Stimulated activated CD4-positive, alpha-beta T cell treated with anti-CD3 and anti-CD28 coated beads, Interleukin-4, amount 100 ng/mL, for 24 hours (primary cell): ENCODE measurements at regions not wholly inside any gene's neighbourhood (a gene's known extent, or its start where the extent isn't known, plus 50 kb on each side); places are given as distances from the start of the nearest gene placed in this dataset.
"Not testable (repeated sequence)": the region's sequence is repeated elsewhere in the genome, so short reads cannot be mapped to it uniquely, and the experiment has no call there.

Experiments
- DNase-seq: peaks from one replicate; pipeline ENCODE4 v3.0.0-alpha.2; 2020

GRCh38 chr6:155883741-155884140 is 428.1 kb upstream of the NOX3 start:
- no peak for DNase-seq

- DNase-seq, result no peak
These were observed 427.7 kb upstream of the NOX3 start for GRCh38 chr6:155883334-155883731.

GRCh38 chr6:155882527-155883333 is 427.1 kb upstream of the NOX3 start:
- DNase-seq, result no peak

- no peak for DNase-seq
These were observed 426.3 kb upstream of the NOX3 start for GRCh38 chr6:155881826-155882526.

- no peak for DNase-seq
These were observed 425.3 kb upstream of the NOX3 start for GRCh38 chr6:155880900-155881299.

GRCh38 chr6:155872961-155873360 is 417.3 kb upstream of the NOX3 start:
- DNase-seq, result no peak

- no peak for DNase-seq
These were observed 412.0 kb upstream of the NOX3 start for GRCh38 chr6:155867682-155868081.

GRCh38 chr6:155866676-155867390 is 411.2 kb upstream of the NOX3 start:
- not testable (repeated sequence) for DNase-seq

- no peak for DNase-seq
These were observed 406.2 kb upstream of the NOX3 start for GRCh38 chr6:155861821-155862220.

- DNase-seq, result not testable (repeated sequence)
These were observed 403.3 kb upstream of the NOX3 start for GRCh38 chr6:155858906-155859305.

GRCh38 chr6:155854787-155855186 is 399.1 kb upstream of the NOX3 start:
- no peak for DNase-seq

- no peak for DNase-seq
These were observed 397.4 kb upstream of the NOX3 start for GRCh38 chr6:155853011-155853410.

- no peak for DNase-seq
These were observed 394.8 kb upstream of the NOX3 start for GRCh38 chr6:155850408-155850841.

GRCh38 chr6:155847711-155848110 is 392.1 kb upstream of the NOX3 start:
- no peak for DNase-seq

- DNase-seq, result no peak
These were observed 381.8 kb upstream of the NOX3 start for GRCh38 chr6:155837474-155837873.

- DNase-seq, result no peak
These were observed 377.0 kb upstream of the NOX3 start for GRCh38 chr6:155832596-155832995.

- no peak for DNase-seq
These were observed 374.9 kb upstream of the NOX3 start for GRCh38 chr6:155830531-155830930.

- DNase-seq, result no peak
These were observed 374.0 kb upstream of the NOX3 start for GRCh38 chr6:155829646-155830045.

- no peak for DNase-seq
These were observed 373.4 kb upstream of the NOX3 start for GRCh38 chr6:155828989-155829388.

- DNase-seq, result no peak
These were observed 363.1 kb upstream of the NOX3 start for GRCh38 chr6:155818698-155819097.

- no peak for DNase-seq
These were observed 357.9 kb upstream of the NOX3 start for GRCh38 chr6:155813548-155813947.

GRCh38 chr6:155807243-155807642 is 351.6 kb upstream of the NOX3 start:
- DNase-seq, result no peak

- no peak for DNase-seq
These were observed 345.4 kb upstream of the NOX3 start for GRCh38 chr6:155801046-155801445.

GRCh38 chr6:155798876-155799275 is 343.2 kb upstream of the NOX3 start:
- not testable (repeated sequence) for DNase-seq
